Natural killer cell (primary cell): ENCODE measurements at regions not wholly inside any gene's neighbourhood (a gene's known extent, or its start where the extent isn't known, plus 50 kb on each side); places are given as distances from the start of the nearest gene placed in this dataset.

ENCODE experiments used
- ATAC-seq, 3 donors: fragments of 150-1000 bp in 2 of 3; fragments of 200-7000 bp in 1 of 3; cut with Tn5 transposase; 1 replicate in 1 of 3; 2 replicates in 2 of 3; pipeline ENCODE4 v1.10.0; 2021; ENCODE audit warnings: mild to moderate bottlenecking in 2 of 3, moderate library complexity in 2 of 3
- DNase-seq, 2 donors: peaks; one replicate each; pipeline versions ENCODE4 v3.0.0 to v3.0.0-alpha.2; 2013 to 2021; ENCODE audit warnings: mixed read lengths in 1 of 2
- H3K27ac ChIP-seq: one replicate; pipeline ENCODE4 v1.5.1; 2013; ENCODE audit warnings: mild to moderate bottlenecking, low read length
- H3K27me3 ChIP-seq: one replicate; pipeline ENCODE4 v1.6.1; 2013; ENCODE audit warnings: low read length; ENCODE audit not compliant: control insufficient read depth, insufficient read depth
- H3K36me3 ChIP-seq: one replicate; pipeline ENCODE4 v1.6.1; 2013; ENCODE audit warnings: low read length; ENCODE audit not compliant: control insufficient read depth, insufficient read depth
- H3K4me1 ChIP-seq: one replicate; pipeline ENCODE4 v1.6.1; 2013; ENCODE audit warnings: low read length; ENCODE audit not compliant: control insufficient read depth, insufficient read depth
- H3K4me3 ChIP-seq: one replicate; pipeline ENCODE4 v1.5.1; 2013; ENCODE audit warnings: low read length
- H3K9me3 ChIP-seq: one replicate; pipeline ENCODE4 v1.6.1; 2013; ENCODE audit warnings: low read length; ENCODE audit not compliant: control insufficient read depth, insufficient read depth
- H3K27ac Mint-ChIP-seq, 2 donors: one replicate each; pipeline ENCODE4 v1.8.0; 2022; ENCODE audit warnings: mild to moderate bottlenecking in 2 of 2, mixed read lengths in 2 of 2, moderate library complexity in 1 of 2
- H3K27me3 Mint-ChIP-seq, 2 donors: one replicate each; pipeline ENCODE4 v1.8.0; 2022; ENCODE audit warnings: low read depth in 2 of 2, mixed read lengths in 2 of 2
- H3K36me3 Mint-ChIP-seq: one replicate; pipeline ENCODE4 v1.8.0; 2022; ENCODE audit warnings: mixed read lengths
- H3K4me1 Mint-ChIP-seq, 2 donors: one replicate each; pipeline ENCODE4 v1.8.0; 2022; ENCODE audit warnings: mixed read lengths in 2 of 2
- H3K4me3 Mint-ChIP-seq: one replicate; pipeline ENCODE4 v1.8.0; 2022; ENCODE audit warnings: mild to moderate bottlenecking, moderate library complexity, mixed read lengths
- H3K9me3 Mint-ChIP-seq, 2 donors: one replicate each; pipeline ENCODE4 v1.8.0; 2022; ENCODE audit warnings: mixed read lengths in 2 of 2
- CTCF ChIP-seq: fragments of 200-600 bp; IDR thresholded peaks from one replicate; pipeline ENCODE4 v1.8.0; 2022; ENCODE audit warnings: antibody characterized with exemption
- WGBS: methylation state at CpG from one replicate; pipeline ENCODE4 v1.1.7; 2013; ENCODE audit warnings: missing lambda C conversion rate; ENCODE audit not compliant: insufficient coverage; 5-methylcytosine and 5-hydroxymethylcytosine counted together
- intact Hi-C: fragments of 100-400 bp; cut with micrococcal nuclease; formaldehyde crosslinking; loops from one replicate; pipeline ENCODE4 v1.14.2; 2022

DNA sequence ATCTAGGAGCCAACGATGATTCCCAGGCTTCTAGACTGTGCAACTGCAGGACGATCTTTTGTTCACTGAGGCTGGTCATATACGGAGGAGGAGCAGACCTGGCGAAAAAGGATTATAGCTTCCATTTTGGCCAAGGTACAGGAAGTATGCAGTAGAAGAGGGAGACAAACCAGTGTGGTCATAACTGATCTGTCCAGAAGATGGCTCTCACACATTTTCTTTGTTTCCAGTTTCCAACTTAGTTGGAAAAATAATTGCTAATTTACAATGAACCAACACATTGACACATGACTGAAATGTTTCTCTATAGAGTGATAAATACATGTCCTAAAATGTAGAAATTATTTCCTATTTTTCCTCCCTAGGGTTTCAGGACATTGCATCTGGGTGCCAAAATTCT lies 364.1 kb upstream of the BTBD3 start:
- H3K27me3 Mint-ChIP-seq, result no peaks in the 10 kb centered on the region
- no peaks in the 10 kb centered on the region for H3K27me3 ChIP-seq
- no peak overlapping the region for H3K4me3 Mint-ChIP-seq
- no peaks in the 10 kb centered on the region for H3K36me3 Mint-ChIP-seq
- H3K27ac Mint-ChIP-seq, result no peak overlapping the region
- H3K4me1 Mint-ChIP-seq, result no peaks in the 10 kb centered on the region
- TF ChIP-seq CTCF, result no peak
- no peaks in the 10 kb centered on the region for H3K9me3 ChIP-seq
- peaks cover 0 to 2% of the 10 kb centered on the region in 2 donors for H3K9me3 Mint-ChIP-seq
- no peak for ATAC-seq
- intact Hi-C loops, result no loop called here
- H3K4me3 ChIP-seq, result no peak overlapping the region
- no peak for DNase-seq
- no peaks in the 10 kb centered on the region for H3K4me1 ChIP-seq
- no peak overlapping the region for H3K27ac ChIP-seq
- WGBS, result 91% methylated on average over 4 of the region's 4 CpGs
- no peaks in the 10 kb centered on the region for H3K36me3 ChIP-seq

- intact Hi-C loops, result no loop called here
- no peaks in the 10 kb centered on the region for H3K4me1 ChIP-seq
- Mint-ChIP-seq H3K4me1 (no peaks in the 10 kb centered on the region), H3K9me3 (peaks cover 2 to 3% of the 10 kb centered on the region in 2 donors), H3K27ac (no peak overlapping the region), H3K36me3 (no peaks in the 10 kb centered on the region), H3K4me3 (no peak overlapping the region), H3K27me3 (no peaks in the 10 kb centered on the region)
- H3K27me3 ChIP-seq, result no peaks in the 10 kb centered on the region
- H3K36me3 ChIP-seq, result no peaks in the 10 kb centered on the region
- H3K9me3 ChIP-seq, result no peaks in the 10 kb centered on the region
- DNase-seq (no peak), ATAC-seq (no peak)
- H3K27ac ChIP-seq, result no peak overlapping the region
- no peak overlapping the region for H3K4me3 ChIP-seq
- no peak for TF ChIP-seq CTCF
- WGBS, result no CpG with 5 or more reads among the region's 2 CpGs
These were observed 362.2 kb upstream of the BTBD3 start for GRCh38 chr20:11555510-11555909.

DNA sequence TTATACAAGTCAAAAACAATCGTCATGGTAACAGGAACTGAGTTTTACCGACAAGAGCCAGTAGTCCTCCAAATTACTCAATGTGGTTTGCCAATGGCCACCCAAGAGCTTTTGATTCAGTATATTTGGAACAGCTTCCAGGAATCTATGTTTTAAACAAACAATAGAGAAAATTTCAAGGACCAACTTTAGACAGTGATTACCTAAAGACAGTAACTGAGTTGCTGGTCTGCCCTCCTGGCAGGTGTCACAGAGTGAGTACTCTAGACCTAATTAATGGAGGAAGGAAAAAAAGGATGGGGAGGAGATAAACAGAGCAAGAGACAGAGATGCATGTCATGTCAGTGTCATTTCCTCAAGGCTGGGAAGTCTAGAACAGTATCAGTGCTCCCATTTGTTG lies 361.3 kb upstream of the BTBD3 start:
- intact Hi-C loops, result no loop called here
- H3K27ac ChIP-seq, result no peak overlapping the region
- H3K9me3 Mint-ChIP-seq, result peaks cover 2 to 3% of the 10 kb centered on the region in 2 donors
- H3K4me3 Mint-ChIP-seq, result no peak overlapping the region
- H3K36me3 ChIP-seq, result no peaks in the 10 kb centered on the region
- H3K27me3 Mint-ChIP-seq, result no peaks in the 10 kb centered on the region
- 81% methylated on average over 2 of the region's 2 CpGs for WGBS
- H3K36me3 Mint-ChIP-seq, result no peaks in the 10 kb centered on the region
- TF ChIP-seq CTCF, result no peak
- ATAC-seq (no peak), DNase-seq (no peak)
- H3K4me1 ChIP-seq, result no peaks in the 10 kb centered on the region
- H3K9me3 ChIP-seq, result no peaks in the 10 kb centered on the region
- H3K4me1 Mint-ChIP-seq, result no peaks in the 10 kb centered on the region
- no peaks in the 10 kb centered on the region for H3K27me3 ChIP-seq
- no peak overlapping the region for H3K4me3 ChIP-seq
- H3K27ac Mint-ChIP-seq, result no peak overlapping the region

DNA sequence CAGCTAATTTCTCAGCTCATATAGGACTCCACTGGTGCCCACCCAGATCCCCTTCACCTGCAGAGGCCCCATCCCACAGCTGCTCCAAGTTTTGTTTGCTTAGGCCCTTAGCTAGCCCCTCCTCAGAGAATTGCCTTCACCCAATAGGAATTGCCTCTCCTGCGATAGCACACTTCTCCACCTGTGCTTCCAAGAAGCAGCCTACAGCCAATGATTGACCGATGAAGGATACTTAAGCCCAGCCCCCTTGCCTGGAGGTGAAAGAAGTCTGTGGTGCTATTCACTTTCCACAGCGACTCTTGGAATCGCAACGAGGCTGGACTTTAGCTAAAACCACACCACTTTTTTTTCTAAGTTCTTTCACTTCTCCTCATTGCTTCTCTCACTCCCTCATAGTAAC lies 353.2 kb upstream of the BTBD3 start:
- Mint-ChIP-seq H3K27me3 (no peaks in the 10 kb centered on the region), H3K9me3 (peaks cover 2 to 9% of the 10 kb centered on the region in 2 donors), H3K27ac (no peak overlapping the region), H3K4me3 (no peak overlapping the region), H3K36me3 (peaks cover 7% of the 10 kb centered on the region), H3K4me1 (no peaks in the 10 kb centered on the region)
- H3K4me3 ChIP-seq, result no peak overlapping the region
- no peak for ATAC-seq
- no peaks in the 10 kb centered on the region for H3K36me3 ChIP-seq
- no peak for DNase-seq
- H3K4me1 ChIP-seq, result no peaks in the 10 kb centered on the region
- no peak overlapping the region for H3K27ac ChIP-seq
- WGBS, result 86% methylated on average over 5 of the region's 5 CpGs
- no peaks in the 10 kb centered on the region for H3K9me3 ChIP-seq
- TF ChIP-seq CTCF, result no peak
- intact Hi-C loops, result no loop called here
- H3K27me3 ChIP-seq, result no peaks in the 10 kb centered on the region
